ENCODE measurements at regions not wholly inside any gene's neighbourhood (a gene's known extent, or its start where the extent isn't known, plus 50 kb on each side); places are given as distances from the start of the nearest gene placed in this dataset.

GRCh38 chr21:27466140-27466539 lies 499.3 kb upstream of the ADAMTS5 start:
- TF ChIP-seq POLR2AphosphoS5 (IDR thresholded peaks at IDR 0.05), result no peak
- no peak for TF ChIP-seq CTCF (IDR thresholded peaks at IDR 0.05)
